CD4-positive, alpha-beta T cell treated with Interleukin-15 for 1 hour (primary cell): ENCODE measurements at regions not wholly inside any gene's neighbourhood (a gene's known extent, or its start where the extent isn't known, plus 50 kb on each side); places are given as distances from the start of the nearest gene placed in this dataset.

Experiments used
- DNase-seq: peaks from one replicate; pipeline ENCODE4 v3.0.0-alpha.2; 2020

GRCh38 chr2:81589406-81589805, 1284.9 kb upstream of the LRRTM1 start:
- DNase-seq: no peak

GRCh38 chr2:81583311-81584108, 1279.0 kb upstream of the LRRTM1 start:
- DNase-seq: no peak

GRCh38 chr2:81576713-81577112, 1272.2 kb upstream of the LRRTM1 start:
- no peak for DNase-seq

GRCh38 chr2:81551040-81551634, 1246.6 kb upstream of the LRRTM1 start:
- DNase-seq: no peak

GRCh38 chr2:81550277-81550676, 1245.7 kb upstream of the LRRTM1 start:
- DNase-seq: no peak

GRCh38 chr2:81549646-81550045, 1245.1 kb upstream of the LRRTM1 start:
- no peak for DNase-seq

GRCh38 chr2:81545626-81546025, 1241.1 kb upstream of the LRRTM1 start:
- DNase-seq: no peak

GRCh38 chr2:81542119-81542518, 1237.6 kb upstream of the LRRTM1 start:
- DNase-seq: no peak

GRCh38 chr2:81529944-81530343, 1225.4 kb upstream of the LRRTM1 start:
- DNase-seq: no peak

- no peak for DNase-seq
Measured at GRCh38 chr2:81528852-81529480, 1224.4 kb upstream of the LRRTM1 start.

GRCh38 chr2:81523344-81523743, 1218.8 kb upstream of the LRRTM1 start:
- no peak for DNase-seq

GRCh38 chr2:81513328-81513727, 1208.8 kb upstream of the LRRTM1 start:
- no peak for DNase-seq

GRCh38 chr2:81505586-81505985, 1201.0 kb upstream of the LRRTM1 start:
- DNase-seq: no peak

GRCh38 chr2:81495556-81495955, 1191.0 kb upstream of the LRRTM1 start:
- no peak for DNase-seq

- no peak for DNase-seq
Measured at GRCh38 chr2:81483254-81483653, 1178.7 kb upstream of the LRRTM1 start.

GRCh38 chr2:81481994-81482368, 1177.4 kb upstream of the LRRTM1 start:
- no peak for DNase-seq

- no peak for DNase-seq
Measured at GRCh38 chr2:81481242-81481993, 1176.9 kb upstream of the LRRTM1 start.

- no peak for DNase-seq
Measured at GRCh38 chr2:81467096-81467495, 1162.5 kb upstream of the LRRTM1 start.

GRCh38 chr2:81462420-81462819, 1157.9 kb upstream of the LRRTM1 start:
- no peak for DNase-seq

- DNase-seq: no peak
Measured at GRCh38 chr2:81445176-81445575, 1140.6 kb upstream of the LRRTM1 start.

GRCh38 chr2:81437456-81438000, 1133.0 kb upstream of the LRRTM1 start:
- no peak for DNase-seq

GRCh38 chr2:81436256-81436655, 1131.7 kb upstream of the LRRTM1 start:
- no peak for DNase-seq

GRCh38 chr2:81412681-81413080, 1108.1 kb upstream of the LRRTM1 start:
- no peak for DNase-seq
